ENCODE measurements at regions not wholly inside any gene's neighbourhood (a gene's known extent, or its start where the extent isn't known, plus 50 kb on each side); places are given as distances from the start of the nearest gene placed in this dataset.
"Not testable (repeated sequence)": the region's sequence is repeated elsewhere in the genome, so short reads cannot be mapped to it uniquely, and the experiment has no call there.

DNA sequence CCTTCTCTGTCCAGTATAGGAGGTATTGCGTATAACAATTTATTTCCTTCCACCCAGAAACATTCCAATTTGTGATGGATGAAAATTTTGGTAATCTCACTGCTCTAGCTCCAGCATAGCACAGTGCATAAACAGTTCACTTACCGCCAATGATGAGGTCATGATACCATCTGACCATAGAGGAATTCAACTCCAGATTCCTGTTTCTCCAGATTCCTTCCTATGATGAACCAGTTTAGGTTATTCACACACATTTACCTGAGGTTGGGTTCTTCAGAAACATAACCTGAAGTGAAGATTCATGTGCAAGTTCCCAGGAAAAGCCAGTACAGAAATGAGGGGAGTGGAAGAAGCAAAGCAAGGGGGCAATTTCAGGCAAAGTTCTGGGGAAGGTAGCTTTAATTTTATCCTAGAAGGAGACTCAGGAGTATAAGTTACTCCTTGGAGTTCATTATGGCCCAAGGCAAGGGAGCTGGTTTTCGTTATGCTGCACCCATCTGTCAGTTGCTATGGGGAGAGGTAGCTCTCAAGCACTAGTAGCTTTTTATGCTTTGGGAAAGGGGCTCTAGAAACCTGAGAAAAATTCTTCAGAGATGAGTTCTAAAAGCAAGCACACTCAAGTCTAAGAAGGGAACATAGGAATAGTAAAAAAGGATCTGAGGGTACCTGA, 121.6 kb downstream of the CASP12 start:
- DNase-seq (ENCODE audit: low read depth, low spot score) = no peak

DNA sequence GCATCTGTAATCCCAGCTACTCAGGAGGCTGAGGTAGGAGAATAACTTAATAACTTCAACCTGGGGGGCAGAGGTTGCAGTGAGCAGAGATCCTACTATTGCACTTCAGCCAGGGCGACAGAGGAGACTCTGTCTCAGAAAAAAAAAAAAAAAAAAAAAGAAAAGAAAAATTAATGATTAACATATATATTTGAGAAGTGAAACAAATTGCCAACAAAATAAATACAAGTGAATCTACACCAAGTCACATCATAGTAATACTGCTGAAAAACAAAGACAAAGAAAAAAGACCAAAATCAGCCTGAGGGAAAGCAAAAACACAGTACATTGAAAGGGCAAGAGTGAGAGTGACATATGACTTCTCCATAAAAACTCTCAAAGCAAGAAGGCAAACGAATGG, 123.7 kb downstream of the CASP12 start:
- no peak for DNase-seq (ENCODE audit: low read depth, low spot score)

- DNase-seq (ENCODE audit: low read depth, low spot score) = peak; percentile 37
Measured at GRCh38 chr11:104772806-104773241, 125.4 kb downstream of the CASP12 start.

GRCh38 chr11:104771763-104772162, 126.5 kb downstream of the CASP12 start:
- DNase-seq (ENCODE audit: low read depth, low spot score) = no peak

DNA sequence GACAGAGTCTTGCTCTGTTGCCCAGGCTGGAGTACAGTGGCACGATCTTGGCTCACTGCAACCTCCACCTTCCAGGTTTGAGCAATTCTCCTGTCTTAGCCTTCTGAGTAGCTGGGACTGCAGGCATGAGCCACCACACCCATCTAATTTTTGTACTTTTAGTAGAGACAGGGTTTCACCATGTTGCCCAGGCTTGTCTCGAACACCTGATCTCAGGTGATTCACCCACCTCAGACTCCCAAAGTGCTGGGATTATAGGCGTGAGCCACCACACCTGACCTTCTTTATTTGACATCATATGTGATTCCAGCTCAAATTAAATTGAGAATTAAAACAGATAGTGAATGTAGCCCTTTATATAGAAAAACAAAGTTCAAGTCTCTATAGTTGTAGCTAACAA, 127.2 kb downstream of the CASP12 start:
- not testable (repeated sequence) for DNase-seq (ENCODE audit: low read depth, low spot score)

GRCh38 chr11:104765401-104766095, 132.7 kb downstream of the CASP12 start:
- no peak for DNase-seq (ENCODE audit: low read depth, low spot score)

DNA sequence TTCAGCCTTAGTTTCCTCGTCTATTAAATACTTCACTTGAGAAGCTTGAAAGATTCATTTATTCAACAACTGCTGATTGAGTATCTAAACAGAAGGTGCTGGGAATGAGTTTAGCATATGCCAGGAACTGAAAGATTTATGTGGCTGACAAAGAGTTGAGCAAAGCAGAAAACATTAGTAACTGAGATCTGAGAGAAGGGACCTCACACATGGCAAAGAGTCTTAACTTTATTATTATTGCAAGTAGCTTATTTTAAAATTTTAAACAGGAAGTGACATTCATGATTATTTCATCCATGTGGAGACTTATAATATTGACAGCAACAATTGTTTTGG, 133.6 kb downstream of the CASP12 start:
- DNase-seq (ENCODE audit: low read depth, low spot score) = no peak

DNA sequence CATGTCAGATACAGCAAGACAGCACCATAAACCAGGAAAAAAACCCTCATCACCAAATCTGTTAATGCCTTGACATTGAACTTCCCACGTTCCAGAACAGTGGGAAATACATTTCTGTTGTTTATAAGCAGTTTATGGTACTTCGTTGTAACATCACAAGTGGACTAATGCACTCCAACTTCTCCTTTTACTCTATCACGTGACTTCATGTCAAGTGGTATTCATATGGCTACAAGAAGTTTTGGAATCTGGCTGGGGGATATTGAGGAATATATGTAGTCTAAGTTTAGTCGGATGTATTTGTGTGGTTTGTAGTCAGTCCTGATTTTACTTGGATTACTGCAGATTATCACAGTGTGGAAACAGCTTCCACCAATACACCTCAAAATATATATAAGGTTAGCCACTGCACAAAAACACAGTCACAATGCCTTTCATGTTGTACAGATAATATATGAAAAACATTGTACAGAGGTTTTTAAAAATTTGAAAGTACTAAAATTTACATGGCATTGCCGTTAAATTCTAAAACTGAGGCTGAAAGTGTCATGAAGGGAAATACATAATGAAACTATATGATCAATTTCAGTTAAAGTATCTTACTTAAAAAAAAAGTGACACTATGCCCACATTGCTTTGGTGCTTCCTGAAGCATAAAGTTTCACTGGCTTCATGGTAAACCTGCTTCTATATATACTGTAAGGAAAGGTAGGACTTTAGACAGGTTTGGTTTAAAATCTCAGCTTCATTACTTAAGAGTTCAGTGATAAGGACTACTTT, 134.1 kb downstream of the CASP12 start:
- DNase-seq (ENCODE audit: low read depth, low spot score) = no peak

GRCh38 chr11:104761511-104761910, 136.7 kb downstream of the CASP12 start:
- DNase-seq (ENCODE audit: low read depth, low spot score) = no peak

DNA sequence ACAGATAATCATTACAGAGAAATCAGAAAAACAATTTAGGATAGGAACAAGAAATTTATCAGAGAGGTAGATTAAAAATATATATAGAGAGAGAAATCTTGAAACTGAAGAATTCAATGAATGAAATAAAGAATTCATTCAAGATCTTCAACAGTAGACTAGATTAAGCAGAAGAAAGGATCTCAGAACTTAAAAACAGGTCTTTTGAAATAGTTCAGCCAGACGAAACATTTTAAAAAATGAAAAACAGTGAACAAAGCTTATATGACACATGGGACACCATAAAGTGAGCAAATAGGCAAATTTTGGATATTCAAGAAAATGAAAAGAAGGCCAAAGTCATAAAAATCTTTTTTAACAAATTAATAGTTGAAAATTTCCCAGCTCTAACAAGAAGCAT, 138.8 kb downstream of the CASP12 start:
- no peak for DNase-seq (ENCODE audit: low read depth, low spot score)

GRCh38 chr11:104738918-104739317, 159.3 kb downstream of the CASP12 start:
- DNase-seq (ENCODE audit: low read depth, low spot score) = no peak

GRCh38 chr11:104738208-104738607, 160.1 kb downstream of the CASP12 start:
- DNase-seq (ENCODE audit: low read depth, low spot score) = no peak

DNA sequence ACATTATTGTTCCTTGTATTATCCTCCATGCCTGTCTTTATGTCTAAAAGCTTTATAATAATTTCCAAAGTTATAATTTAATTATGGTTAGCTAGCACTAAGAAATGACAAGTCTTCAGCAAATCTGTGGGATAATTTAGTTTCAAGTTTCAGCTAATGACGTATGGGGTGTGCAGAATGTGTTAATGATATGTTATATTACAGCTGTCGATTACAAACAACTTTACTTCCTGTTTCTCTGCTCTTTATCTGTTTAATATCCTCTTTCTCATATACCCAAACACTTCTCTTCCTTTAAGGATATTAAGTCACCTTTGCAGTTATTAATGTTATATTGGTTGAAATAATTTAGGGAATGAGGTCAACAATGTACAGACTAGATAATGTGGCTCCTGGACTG, 161.8 kb downstream of the CASP12 start:
- DNase-seq (ENCODE audit: low read depth, low spot score) = no peak

GRCh38 chr11:104734998-104735397, 163.3 kb downstream of the CASP12 start:
- DNase-seq (ENCODE audit: low read depth, low spot score) = no peak

DNA sequence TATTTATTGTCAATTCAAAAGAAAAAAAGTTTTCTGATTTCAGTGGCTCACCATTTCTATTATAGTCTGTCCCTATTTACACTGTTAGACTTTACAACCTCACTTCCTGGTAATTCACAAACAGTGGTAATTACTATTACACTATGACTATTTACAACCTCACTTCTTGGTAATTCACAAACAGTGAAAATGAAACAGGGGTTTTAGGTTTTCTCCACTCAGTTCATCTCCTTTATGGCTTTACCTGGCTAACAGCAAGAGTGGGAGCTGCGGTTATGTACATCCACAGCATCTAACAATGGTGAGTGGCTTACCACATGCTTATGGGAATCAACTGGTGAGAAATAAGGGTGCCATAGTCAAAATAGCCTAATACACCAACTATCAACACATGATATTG, 166.4 kb downstream of the CASP12 start:
- no peak for DNase-seq (ENCODE audit: low read depth, low spot score)

DNA sequence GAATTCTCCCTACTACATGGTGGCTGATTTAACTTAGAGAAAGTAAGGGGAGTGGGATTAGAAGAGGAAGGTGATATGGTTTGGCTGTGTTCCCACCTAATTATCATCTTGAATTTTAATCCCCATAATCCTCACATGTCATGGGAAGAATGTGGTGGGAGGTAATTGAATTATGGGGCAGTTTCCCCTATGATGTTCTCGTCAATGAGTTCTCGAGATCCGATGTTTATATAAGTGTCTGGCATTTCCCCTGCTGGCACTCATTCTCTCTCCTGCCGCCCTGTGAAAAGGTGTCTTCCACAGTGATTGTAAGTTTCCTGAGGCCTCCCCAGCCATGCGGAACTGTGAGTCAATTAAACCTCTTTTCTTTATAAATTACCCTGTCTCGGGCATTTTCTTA, 169.3 kb downstream of the CASP12 start:
- DNase-seq (ENCODE audit: low read depth, low spot score) = no peak

GRCh38 chr11:104727768-104728167, 170.5 kb downstream of the CASP12 start:
- DNase-seq (ENCODE audit: low read depth, low spot score) = no peak

- no peak for DNase-seq (ENCODE audit: low read depth, low spot score)
Measured at GRCh38 chr11:104727095-104727494, 171.2 kb downstream of the CASP12 start.

- no peak for DNase-seq (ENCODE audit: low read depth, low spot score)
Measured at GRCh38 chr11:104725796-104726408, 172.4 kb downstream of the CASP12 start.

DNA sequence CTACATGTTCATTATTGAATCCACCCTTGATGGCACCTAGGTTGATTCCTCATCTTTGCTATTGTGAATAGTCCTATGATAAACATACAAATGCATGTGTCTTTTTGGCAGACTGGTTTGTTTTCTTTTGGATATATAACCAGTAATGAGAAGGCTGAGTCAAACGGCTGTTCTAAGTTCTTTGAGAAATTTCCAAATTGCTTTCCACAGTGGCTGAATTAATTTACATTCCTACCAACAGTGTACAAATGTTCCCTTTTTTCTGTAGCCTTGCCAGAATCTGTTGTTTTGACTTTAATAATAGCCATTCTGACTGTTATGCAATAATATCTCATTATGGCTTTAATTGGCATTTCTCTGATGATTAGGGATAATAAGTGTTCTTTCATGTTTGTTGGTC, 184.9 kb downstream of the CASP12 start:
- no peak for DNase-seq (ENCODE audit: low read depth, low spot score)

- DNase-seq (ENCODE audit: low read depth, low spot score) = no peak
Measured at GRCh38 chr11:104705490-104706190, 192.6 kb downstream of the CASP12 start.

DNA sequence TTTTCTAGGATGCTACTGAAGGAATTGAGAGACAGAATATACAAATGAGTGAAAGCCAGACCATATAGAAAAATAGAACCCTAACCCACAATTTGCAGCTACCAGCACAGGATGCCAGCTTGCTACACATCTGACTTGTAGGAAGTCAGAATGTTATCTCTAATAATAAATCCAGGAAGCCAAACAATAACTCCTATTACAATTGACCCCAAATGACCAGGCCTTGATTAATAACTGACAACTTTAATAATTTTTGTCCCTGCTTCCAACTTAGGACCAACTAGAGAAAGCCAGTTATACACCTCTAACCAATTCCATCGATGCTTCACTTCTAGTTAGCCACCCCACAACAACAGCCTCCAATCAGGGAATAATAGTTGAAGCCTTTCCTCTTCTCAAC, 193.4 kb downstream of the CASP12 start:
- DNase-seq (ENCODE audit: low read depth, low spot score) = no peak

Data from brain pericyte (primary cell).